ENCODE measurements at regions not wholly inside any gene's neighbourhood (a gene's known extent, or its start where the extent isn't known, plus 50 kb on each side); places are given as distances from the start of the nearest gene placed in this dataset.

DNA sequence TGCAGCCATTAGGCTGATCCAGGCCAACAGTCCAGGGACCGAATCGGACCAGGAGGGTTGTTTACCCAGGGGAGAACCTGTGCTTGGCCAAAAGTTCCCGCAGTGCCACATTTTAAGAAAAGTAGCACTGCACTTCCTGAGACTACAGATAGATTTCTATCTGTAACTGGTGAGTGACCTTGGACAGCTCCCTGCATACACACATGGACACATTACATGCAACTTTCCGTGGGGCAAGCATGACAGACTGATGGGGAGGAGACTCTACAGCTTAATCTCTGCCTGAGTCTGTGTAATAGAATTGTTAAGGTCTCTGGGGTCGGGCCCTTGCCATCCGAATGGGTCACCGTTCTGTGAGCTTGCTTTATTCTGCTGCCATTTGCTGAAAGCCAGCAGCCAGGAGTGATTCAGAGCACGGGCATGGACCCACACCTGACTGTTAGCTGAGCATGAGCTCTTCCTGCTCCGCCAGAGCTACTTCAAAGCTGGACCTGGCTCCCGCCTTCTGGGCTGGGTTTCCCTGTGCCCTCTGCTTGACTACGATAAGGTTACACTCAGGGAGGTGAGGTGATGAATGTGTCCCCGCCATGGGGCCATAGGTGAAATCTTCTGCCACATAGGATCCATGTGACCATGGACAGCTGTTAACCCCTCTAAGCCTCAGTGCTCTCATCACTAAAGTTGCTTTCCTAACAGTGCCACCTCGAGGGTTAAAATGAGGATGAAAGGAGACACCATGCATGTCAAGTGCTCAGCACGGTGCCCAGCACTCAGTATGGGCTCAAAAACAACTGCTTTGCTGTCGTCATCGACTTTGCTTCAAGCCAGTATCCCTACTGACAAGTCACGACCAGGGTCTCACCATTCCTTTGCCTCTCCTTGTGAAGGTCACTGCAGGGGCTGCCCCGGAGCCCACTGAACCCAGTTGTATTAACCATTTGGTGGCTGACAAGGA is 200.0 kb downstream of the MELK start:
- TF ChIP-seq, protein P1, sequence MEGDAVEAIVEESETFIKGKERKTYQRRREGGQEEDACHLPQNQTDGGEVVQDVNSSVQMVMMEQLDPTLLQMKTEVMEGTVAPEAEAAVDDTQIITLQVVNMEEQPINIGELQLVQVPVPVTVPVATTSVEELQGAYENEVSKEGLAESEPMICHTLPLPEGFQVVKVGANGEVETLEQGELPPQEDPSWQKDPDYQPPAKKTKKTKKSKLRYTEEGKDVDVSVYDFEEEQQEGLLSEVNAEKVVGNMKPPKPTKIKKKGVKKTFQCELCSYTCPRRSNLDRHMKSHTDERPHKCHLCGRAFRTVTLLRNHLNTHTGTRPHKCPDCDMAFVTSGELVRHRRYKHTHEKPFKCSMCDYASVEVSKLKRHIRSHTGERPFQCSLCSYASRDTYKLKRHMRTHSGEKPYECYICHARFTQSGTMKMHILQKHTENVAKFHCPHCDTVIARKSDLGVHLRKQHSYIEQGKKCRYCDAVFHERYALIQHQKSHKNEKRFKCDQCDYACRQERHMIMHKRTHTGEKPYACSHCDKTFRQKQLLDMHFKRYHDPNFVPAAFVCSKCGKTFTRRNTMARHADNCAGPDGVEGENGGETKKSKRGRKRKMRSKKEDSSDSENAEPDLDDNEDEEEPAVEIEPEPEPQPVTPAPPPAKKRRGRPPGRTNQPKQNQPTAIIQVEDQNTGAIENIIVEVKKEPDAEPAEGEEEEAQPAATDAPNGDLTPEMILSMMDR (IDR thresholded peaks at IDR 0.05; ENCODE audit: low read depth, low read length, poor library complexity, severe bottlenecking) = no peak
- TF ChIP-seq EZH2phosphoT487 (IDR thresholded peaks at IDR 0.05; ENCODE audit: borderline replicate concordance, low read length) = no peak

Data from DOHH2 (cell line).